Stimulated activated CD8-positive, alpha-beta memory T cell treated with anti-CD3 and anti-CD28 coated beads, Interleukin-2, amount 100 ng/mL, for 48 hours (primary cell): ENCODE measurements at regions not wholly inside any gene's neighbourhood (a gene's known extent, or its start where the extent isn't known, plus 50 kb on each side); places are given as distances from the start of the nearest gene placed in this dataset.

Experiments
- DNase-seq, 2 donors: peaks; one replicate each; pipeline ENCODE4 v3.0.0-alpha.2; 2020; ENCODE audit warnings: low read depth in 2 of 2

GRCh38 chrX:49773993-49774392 lies 55.1 kb upstream of the PAGE4 start:
- DNase-seq, result no peak

DNA sequence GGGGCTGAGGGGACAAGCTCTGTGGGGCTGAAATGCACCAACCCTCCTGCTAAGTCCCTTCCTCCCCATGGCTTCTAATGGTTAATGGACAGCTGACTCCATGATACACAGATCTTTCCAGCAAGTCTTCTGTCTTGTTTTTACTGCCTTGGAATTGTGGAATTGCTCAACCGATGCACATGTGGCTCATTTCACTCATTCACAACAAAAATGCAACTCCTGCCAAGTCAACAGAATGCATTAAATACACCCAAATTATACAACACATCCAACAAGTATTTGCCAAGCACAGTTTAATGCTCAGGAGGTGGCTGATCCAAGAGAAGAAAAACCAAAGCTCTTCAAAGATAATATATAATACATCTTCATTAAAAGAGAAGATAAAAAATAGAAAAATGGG lies 61.9 kb upstream of the PAGE4 start:
- DNase-seq, result no peak

GRCh38 chrX:49762175-49762720 lies 66.5 kb upstream of the PAGE1 start:
- DNase-seq, result no peak

DNA sequence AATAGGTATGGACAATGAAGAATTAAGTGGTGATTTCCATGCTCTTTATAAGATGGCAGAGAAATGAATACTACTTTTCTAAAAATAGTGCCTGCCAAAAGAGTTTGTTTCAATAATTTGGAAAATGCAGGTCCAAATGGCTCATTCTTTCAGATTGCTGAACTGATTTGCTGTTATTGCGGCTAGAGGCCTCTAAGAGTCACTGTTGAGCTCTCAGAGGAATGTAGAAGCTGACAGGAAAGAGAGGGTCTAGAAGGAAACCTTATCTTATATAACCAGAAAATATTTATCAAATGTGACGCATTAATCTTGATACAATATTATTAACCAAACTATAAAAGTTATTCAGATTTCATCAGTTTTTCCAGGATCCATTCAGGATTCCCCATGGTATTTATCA lies 65.7 kb upstream of the PAGE1 start:
- DNase-seq, result no peak

- DNase-seq, result no peak
These were observed 64.6 kb upstream of the PAGE1 start for GRCh38 chrX:49760290-49760890.

DNA sequence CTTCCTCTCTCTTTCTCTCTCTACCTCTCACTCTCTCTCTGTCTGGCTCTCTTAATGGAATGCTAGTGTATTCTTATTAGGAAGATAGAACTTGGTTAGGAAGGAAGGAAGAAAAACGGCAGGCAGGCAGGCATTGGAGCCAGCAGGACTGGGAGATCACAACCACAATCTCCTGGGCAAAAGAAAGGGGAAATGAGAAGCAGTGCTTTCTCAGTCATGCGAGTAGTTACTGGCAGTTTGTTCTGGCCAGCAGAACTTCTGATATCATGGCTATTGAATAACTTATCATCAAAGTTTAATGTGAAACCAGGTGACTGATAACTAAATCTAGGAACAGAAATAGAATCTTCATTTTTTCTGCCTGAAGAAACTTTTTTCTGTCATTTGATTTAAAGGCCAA lies 60.9 kb upstream of the PAGE1 start:
- DNase-seq, result no peak

GRCh38 chrX:49754233-49754857 lies 58.6 kb upstream of the PAGE1 start:
- DNase-seq, result peak; percentile 7 to 13

- no peak for DNase-seq
These were observed 57.9 kb upstream of the PAGE1 start for GRCh38 chrX:49753691-49754090.

GRCh38 chrX:49748211-49748956 lies 52.6 kb upstream of the PAGE1 start:
- DNase-seq, result no peak

- no peak for DNase-seq
These were observed 50.5 kb upstream of the PAGE1 start for GRCh38 chrX:49746306-49746705.
